KMS-11 (cell line): ENCODE measurements at regions not wholly inside any gene's neighbourhood (a gene's known extent, or its start where the extent isn't known, plus 50 kb on each side); places are given as distances from the start of the nearest gene placed in this dataset.

Source experiments
- H2AFZ ChIP-seq: fragments of 200-600 bp; sonication (generic); 2 replicates; pipeline ENCODE4 v1.6.1; 2016; ENCODE audit warnings: antibody characterized with exemption, mixed run types, low read depth
- H3K27ac ChIP-seq: fragments of 200-600 bp; sonication (generic); 2 replicates; pipeline ENCODE4 v1.6.1; 2016; ENCODE audit warnings: mild to moderate bottlenecking, mixed run types
- H3K27me3 ChIP-seq: fragments of 200-600 bp; sonication (generic); 2 replicates; pipeline ENCODE4 v1.6.1; 2017; ENCODE audit warnings: mild to moderate bottlenecking, low read depth, mixed run types, moderate library complexity; ENCODE audit not compliant: insufficient read depth
- H3K36me3 ChIP-seq: fragments of 200-600 bp; sonication (generic); 2 replicates; pipeline ENCODE4 v1.6.1; 2017; ENCODE audit warnings: mild to moderate bottlenecking, mixed run types; ENCODE audit not compliant: insufficient read depth
- H3K4me1 ChIP-seq: fragments of 200-600 bp; sonication (generic); 2 replicates; pipeline ENCODE4 v1.6.1; 2016; ENCODE audit warnings: mild to moderate bottlenecking, low read depth, mixed run types; ENCODE audit not compliant: poor library complexity, severe bottlenecking
- H3K4me2 ChIP-seq: fragments of 200-600 bp; sonication (generic); 2 replicates; pipeline ENCODE4 v1.7.0; 2016; ENCODE audit warnings: mild to moderate bottlenecking, mixed run types
- H3K4me3 ChIP-seq: fragments of 200-600 bp; sonication (generic); IDR thresholded peaks from 2 replicates; pipeline ENCODE4 v1.6.1; 2017; ENCODE audit warnings: low read depth, low read length, mixed read lengths; ENCODE audit not compliant: insufficient read depth
- H3K79me2 ChIP-seq: fragments of 200-600 bp; sonication (generic); 2 replicates; pipeline ENCODE4 v1.6.1; 2016; ENCODE audit warnings: low read depth, mixed run types; ENCODE audit not compliant: insufficient read depth
- H3K9ac ChIP-seq: fragments of 200-600 bp; sonication (generic); 2 replicates; pipeline ENCODE4 v1.6.1; 2016; ENCODE audit warnings: mild to moderate bottlenecking, mixed run types
- H4K20me1 ChIP-seq: fragments of 200-600 bp; sonication (generic); 2 replicates; pipeline ENCODE4 v1.6.1; 2016; ENCODE audit warnings: mild to moderate bottlenecking, mixed run types; ENCODE audit not compliant: insufficient read depth
- TF ChIP-seq, protein P1 (sequence below): fragments of 200-600 bp; sonication (generic); conservative IDR thresholded peaks from 2 replicates; pipeline ENCODE4 v1.6.1; 2017; ENCODE audit warnings: low read depth, mild to moderate bottlenecking, antibody characterized with exemption, low read length, moderate library complexity, mixed read lengths

GRCh38 chr5:144710637-144711036 is 540.0 kb downstream of the KCTD16 start:
- Histone ChIP-seq H3K4me3 (no peak overlapping the region), H3K79me2 (no peaks in the 10 kb centered on the region), H3K4me1 (no peaks in the 10 kb centered on the region), H3K9ac (no peak overlapping the region), H3K36me3 (no peaks in the 10 kb centered on the region), H4K20me1 (no peaks in the 10 kb centered on the region), H3K27me3 (no peaks in the 10 kb centered on the region), H2AFZ (no peak overlapping the region), H3K4me2 (no peak overlapping the region), H3K27ac (no peak overlapping the region)
- TF ChIP-seq, protein P1, sequence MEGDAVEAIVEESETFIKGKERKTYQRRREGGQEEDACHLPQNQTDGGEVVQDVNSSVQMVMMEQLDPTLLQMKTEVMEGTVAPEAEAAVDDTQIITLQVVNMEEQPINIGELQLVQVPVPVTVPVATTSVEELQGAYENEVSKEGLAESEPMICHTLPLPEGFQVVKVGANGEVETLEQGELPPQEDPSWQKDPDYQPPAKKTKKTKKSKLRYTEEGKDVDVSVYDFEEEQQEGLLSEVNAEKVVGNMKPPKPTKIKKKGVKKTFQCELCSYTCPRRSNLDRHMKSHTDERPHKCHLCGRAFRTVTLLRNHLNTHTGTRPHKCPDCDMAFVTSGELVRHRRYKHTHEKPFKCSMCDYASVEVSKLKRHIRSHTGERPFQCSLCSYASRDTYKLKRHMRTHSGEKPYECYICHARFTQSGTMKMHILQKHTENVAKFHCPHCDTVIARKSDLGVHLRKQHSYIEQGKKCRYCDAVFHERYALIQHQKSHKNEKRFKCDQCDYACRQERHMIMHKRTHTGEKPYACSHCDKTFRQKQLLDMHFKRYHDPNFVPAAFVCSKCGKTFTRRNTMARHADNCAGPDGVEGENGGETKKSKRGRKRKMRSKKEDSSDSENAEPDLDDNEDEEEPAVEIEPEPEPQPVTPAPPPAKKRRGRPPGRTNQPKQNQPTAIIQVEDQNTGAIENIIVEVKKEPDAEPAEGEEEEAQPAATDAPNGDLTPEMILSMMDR, result no peak

- H2AFZ ChIP-seq, result no peak overlapping the region
- no peak overlapping the region for H3K27ac ChIP-seq
- TF ChIP-seq, protein P1, result no peak
- no peaks in the 10 kb centered on the region for H3K4me1 ChIP-seq
- H3K9ac ChIP-seq, result no peak overlapping the region
- H3K4me2 ChIP-seq, result no peak overlapping the region
- no peaks in the 10 kb centered on the region for H3K79me2 ChIP-seq
- no peak overlapping the region for H3K4me3 ChIP-seq
- no peaks in the 10 kb centered on the region for H4K20me1 ChIP-seq
- H3K27me3 ChIP-seq, result no peaks in the 10 kb centered on the region
- no peaks in the 10 kb centered on the region for H3K36me3 ChIP-seq
Observed at GRCh38 chr5:144703776-144704175, 533.1 kb downstream of the KCTD16 start.

- Histone ChIP-seq H3K4me3 (no peak overlapping the region), H3K9ac (no peak overlapping the region), H3K4me2 (no peak overlapping the region), H4K20me1 (no peaks in the 10 kb centered on the region), H3K36me3 (no peaks in the 10 kb centered on the region), H3K27me3 (no peaks in the 10 kb centered on the region), H3K79me2 (no peaks in the 10 kb centered on the region), H3K27ac (no peak overlapping the region), H3K4me1 (no peaks in the 10 kb centered on the region), H2AFZ (no peak overlapping the region)
- TF ChIP-seq, protein P1, result no peak
Observed at GRCh38 chr5:144698484-144698883, 527.8 kb downstream of the KCTD16 start.

GRCh38 chr5:144697847-144698262 is 527.2 kb downstream of the KCTD16 start:
- H3K4me1 ChIP-seq, result no peaks in the 10 kb centered on the region
- no peak overlapping the region for H3K9ac ChIP-seq
- H3K27me3 ChIP-seq, result no peaks in the 10 kb centered on the region
- no peaks in the 10 kb centered on the region for H3K36me3 ChIP-seq
- no peak overlapping the region for H2AFZ ChIP-seq
- H3K4me3 ChIP-seq, result no peak overlapping the region
- no peaks in the 10 kb centered on the region for H3K79me2 ChIP-seq
- H4K20me1 ChIP-seq, result no peaks in the 10 kb centered on the region
- TF ChIP-seq, protein P1, result no peak
- no peak overlapping the region for H3K27ac ChIP-seq
- H3K4me2 ChIP-seq, result no peak overlapping the region
